ENCODE measurements at regions not wholly inside any gene's neighbourhood (a gene's known extent, or its start where the extent isn't known, plus 50 kb on each side); places are given as distances from the start of the nearest gene placed in this dataset.
"Not testable (repeated sequence)": the region's sequence is repeated elsewhere in the genome, so short reads cannot be mapped to it uniquely, and the experiment has no call there.

- no peak for DNase-seq
These were observed 126.5 kb upstream of the MTPN start for GRCh38 chr7:136103545-136104268.

GRCh38 chr7:136102881-136103280 is 125.7 kb upstream of the MTPN start:
- DNase-seq: no peak

GRCh38 chr7:136092714-136093113 is 115.6 kb upstream of the MTPN start:
- DNase-seq: not testable (repeated sequence)

GRCh38 chr7:136087881-136088280 is 110.7 kb upstream of the MTPN start:
- no peak for DNase-seq

- DNase-seq: no peak
These were observed 109.6 kb upstream of the MTPN start for GRCh38 chr7:136086712-136087111.

GRCh38 chr7:136079934-136080333 is 102.8 kb upstream of the MTPN start:
- DNase-seq: no peak

GRCh38 chr7:136079478-136079892 is 102.3 kb upstream of the MTPN start:
- no peak for DNase-seq

GRCh38 chr7:136079066-136079465 is 101.9 kb upstream of the MTPN start:
- DNase-seq: no peak

GRCh38 chr7:136078630-136079029 is 101.5 kb upstream of the MTPN start:
- no peak for DNase-seq

GRCh38 chr7:136076954-136077353 is 99.8 kb upstream of the MTPN start:
- DNase-seq: no peak

- DNase-seq: no peak
These were observed 97.7 kb upstream of the MTPN start for GRCh38 chr7:136074843-136075242.

GRCh38 chr7:136072447-136072846 is 95.3 kb upstream of the MTPN start:
- no peak for DNase-seq

- no peak for DNase-seq
These were observed 93.8 kb upstream of the MTPN start for GRCh38 chr7:136070736-136071505.

GRCh38 chr7:136069840-136070529 is 92.8 kb upstream of the MTPN start:
- no peak for DNase-seq

- no peak for DNase-seq
These were observed 90.1 kb upstream of the MTPN start for GRCh38 chr7:136067277-136067676.

GRCh38 chr7:136066304-136067143 is 89.4 kb upstream of the MTPN start:
- DNase-seq: no peak

- DNase-seq: no peak
These were observed 87.6 kb upstream of the MTPN start for GRCh38 chr7:136064627-136065237.

GRCh38 chr7:136064081-136064480 is 86.9 kb upstream of the MTPN start:
- no peak for DNase-seq

- DNase-seq: no peak
These were observed 86.1 kb upstream of the MTPN start for GRCh38 chr7:136063326-136063666.

- no peak for DNase-seq
These were observed 85.6 kb upstream of the MTPN start for GRCh38 chr7:136062625-136063325.

GRCh38 chr7:136061433-136061832 is 84.3 kb upstream of the MTPN start:
- DNase-seq: no peak

GRCh38 chr7:136058546-136058945 is 81.4 kb upstream of the MTPN start:
- DNase-seq: no peak
